ENCODE measurements at regions not wholly inside any gene's neighbourhood (a gene's known extent, or its start where the extent isn't known, plus 50 kb on each side); places are given as distances from the start of the nearest gene placed in this dataset.

GRCh38 chr3:115245899-115246298 lies 98.8 kb upstream of the ZBTB20 start:
- Mint-ChIP-seq H3K36me3 (ENCODE audit: insufficient read depth, unreplicated experiment) (no peaks in the 10 kb centered on the region), H3K4me3 (ENCODE audit: unreplicated experiment) (no peak overlapping the region), H3K27ac (ENCODE audit: unreplicated experiment) (no peak overlapping the region), H3K9me3 (ENCODE audit: unreplicated experiment) (no peaks in the 10 kb centered on the region), H3K4me1 (ENCODE audit: low read depth, unreplicated experiment) (no peaks in the 10 kb centered on the region), H3K27me3 (ENCODE audit: insufficient read depth, unreplicated experiment) (no peaks in the 10 kb centered on the region)
- H3K4me3 ChIP-seq (ENCODE audit: low read depth, low read length): no peak overlapping the region
- H3K9me3 ChIP-seq: no peaks in the 10 kb centered on the region
- POLR2A ChIA-PET: no interaction called here
- CTCF ChIA-PET: no interaction called here
- no TSS peak for BruUV-seq (replicated peaks)
- DNase-seq: no peak
- H3K36me3 ChIP-seq (ENCODE audit: control insufficient read depth, insufficient read depth, low read length): no peaks in the 10 kb centered on the region
- TF ChIP-seq CTCF (IDR thresholded peaks at IDR 0.05; ENCODE audit: insufficient read depth in 1 of 2, low read depth in 1 of 2, low read length in 1 of 2, severe bottlenecking in 1 of 2, unreplicated experiment in 1 of 2): no peak
- intact Hi-C loops (cut with micrococcal nuclease; ENCODE audit: unreplicated experiment): no loop called here
- H3K27me3 ChIP-seq (replicated peaks; ENCODE audit: control insufficient read depth, insufficient read depth, low read length): no peaks in the 10 kb centered on the region
- no peaks in the 10 kb centered on the region for H3K4me1 ChIP-seq

GRCh38 chr3:115246461-115247020 lies 99.5 kb upstream of the ZBTB20 start:
- no peaks in the 10 kb centered on the region for H3K36me3 Mint-ChIP-seq (ENCODE audit: insufficient read depth, unreplicated experiment)
- Histone ChIP-seq H3K27me3 (replicated peaks; ENCODE audit: control insufficient read depth, insufficient read depth, low read length) (no peaks in the 10 kb centered on the region), H3K36me3 (ENCODE audit: control insufficient read depth, insufficient read depth, low read length) (no peaks in the 10 kb centered on the region), H3K4me3 (ENCODE audit: low read depth, low read length) (no peak overlapping the region), H3K9me3 (no peaks in the 10 kb centered on the region), H3K4me1 (no peaks in the 10 kb centered on the region)
- H3K4me3 Mint-ChIP-seq (ENCODE audit: unreplicated experiment): no peak overlapping the region
- no peak for DNase-seq
- no peaks in the 10 kb centered on the region for H3K4me1 Mint-ChIP-seq (ENCODE audit: low read depth, unreplicated experiment)
- ChIA-PET CTCF (no interaction called here), POLR2A (no interaction called here)
- no peak for TF ChIP-seq CTCF (IDR thresholded peaks at IDR 0.05; ENCODE audit: insufficient read depth in 1 of 2, low read depth in 1 of 2, low read length in 1 of 2, severe bottlenecking in 1 of 2, unreplicated experiment in 1 of 2)
- H3K9me3 Mint-ChIP-seq (ENCODE audit: unreplicated experiment): no peaks in the 10 kb centered on the region
- BruUV-seq (replicated peaks): no TSS peak
- H3K27ac Mint-ChIP-seq (ENCODE audit: unreplicated experiment): no peak overlapping the region
- H3K27me3 Mint-ChIP-seq (ENCODE audit: insufficient read depth, unreplicated experiment): no peaks in the 10 kb centered on the region
- intact Hi-C loops (cut with micrococcal nuclease; ENCODE audit: unreplicated experiment): no loop called here

- no peak for DNase-seq
- Mint-ChIP-seq H3K36me3 (ENCODE audit: insufficient read depth, unreplicated experiment) (no peaks in the 10 kb centered on the region), H3K27me3 (ENCODE audit: insufficient read depth, unreplicated experiment) (peaks cover 4% of the 10 kb centered on the region), H3K27ac (ENCODE audit: unreplicated experiment) (no peak overlapping the region), H3K4me1 (ENCODE audit: low read depth, unreplicated experiment) (no peaks in the 10 kb centered on the region), H3K4me3 (ENCODE audit: unreplicated experiment) (no peak overlapping the region), H3K9me3 (ENCODE audit: unreplicated experiment) (no peaks in the 10 kb centered on the region)
- intact Hi-C loops (cut with micrococcal nuclease; ENCODE audit: unreplicated experiment): no loop called here
- Histone ChIP-seq H3K36me3 (ENCODE audit: control insufficient read depth, insufficient read depth, low read length) (no peaks in the 10 kb centered on the region), H3K27me3 (replicated peaks; ENCODE audit: control insufficient read depth, insufficient read depth, low read length) (no peaks in the 10 kb centered on the region), H3K4me1 (no peaks in the 10 kb centered on the region), H3K4me3 (ENCODE audit: low read depth, low read length) (no peak overlapping the region), H3K9me3 (no peaks in the 10 kb centered on the region)
- POLR2A ChIA-PET: no interaction called here
- TF ChIP-seq CTCF (IDR thresholded peaks at IDR 0.05; ENCODE audit: insufficient read depth in 1 of 2, low read depth in 1 of 2, low read length in 1 of 2, severe bottlenecking in 1 of 2, unreplicated experiment in 1 of 2): no peak
- CTCF ChIA-PET: no interaction called here
- BruUV-seq (replicated peaks): no TSS peak
Observed at GRCh38 chr3:115248274-115248673, 101.2 kb upstream of the ZBTB20 start.
